ENCODE measurements at regions not wholly inside any gene's neighbourhood (a gene's known extent, or its start where the extent isn't known, plus 50 kb on each side); places are given as distances from the start of the nearest gene placed in this dataset.
A peak's percentile ranks its signal among the peaks of the same experiment; 100 is the strongest.

- Histone ChIP-seq H3K27ac (ENCODE audit: low read depth, low read length) (no peak overlapping the region), H3K27me3 (ENCODE audit: control insufficient read depth, insufficient read depth, low read length) (no peaks in the 10 kb centered on the region), H3K4me3 (ENCODE audit: low read depth, low read length) (no peak overlapping the region), H3K9me3 (ENCODE audit: control insufficient read depth, insufficient read depth, low read length) (no peaks in the 10 kb centered on the region)
- TF ChIP-seq, protein P1, sequence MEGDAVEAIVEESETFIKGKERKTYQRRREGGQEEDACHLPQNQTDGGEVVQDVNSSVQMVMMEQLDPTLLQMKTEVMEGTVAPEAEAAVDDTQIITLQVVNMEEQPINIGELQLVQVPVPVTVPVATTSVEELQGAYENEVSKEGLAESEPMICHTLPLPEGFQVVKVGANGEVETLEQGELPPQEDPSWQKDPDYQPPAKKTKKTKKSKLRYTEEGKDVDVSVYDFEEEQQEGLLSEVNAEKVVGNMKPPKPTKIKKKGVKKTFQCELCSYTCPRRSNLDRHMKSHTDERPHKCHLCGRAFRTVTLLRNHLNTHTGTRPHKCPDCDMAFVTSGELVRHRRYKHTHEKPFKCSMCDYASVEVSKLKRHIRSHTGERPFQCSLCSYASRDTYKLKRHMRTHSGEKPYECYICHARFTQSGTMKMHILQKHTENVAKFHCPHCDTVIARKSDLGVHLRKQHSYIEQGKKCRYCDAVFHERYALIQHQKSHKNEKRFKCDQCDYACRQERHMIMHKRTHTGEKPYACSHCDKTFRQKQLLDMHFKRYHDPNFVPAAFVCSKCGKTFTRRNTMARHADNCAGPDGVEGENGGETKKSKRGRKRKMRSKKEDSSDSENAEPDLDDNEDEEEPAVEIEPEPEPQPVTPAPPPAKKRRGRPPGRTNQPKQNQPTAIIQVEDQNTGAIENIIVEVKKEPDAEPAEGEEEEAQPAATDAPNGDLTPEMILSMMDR (IDR thresholded peaks at IDR 0.05; ENCODE audit: low read depth, low read length): no peak
- CTCF ChIA-PET: interaction anchor here (0.7 kb wide), 1 partner anchor 445 kb away, joined by 3 read pairs; no protein-coding TSS in a partner anchor
- no peak for DNase-seq (ENCODE audit: low read depth, low spot score)
- POLR2A ChIA-PET: no interaction called here
These were observed 197.3 kb upstream of the LNX1 start for GRCh38 chr4:53788621-53789020.

- Histone ChIP-seq H3K27me3 (ENCODE audit: control insufficient read depth, insufficient read depth, low read length) (no peaks in the 10 kb centered on the region), H3K9me3 (ENCODE audit: control insufficient read depth, insufficient read depth, low read length) (no peaks in the 10 kb centered on the region), H3K27ac (ENCODE audit: low read depth, low read length) (no peak overlapping the region), H3K4me3 (ENCODE audit: low read depth, low read length) (no peak overlapping the region)
- CTCF ChIA-PET: no interaction called here
- TF ChIP-seq, protein P1 (IDR thresholded peaks at IDR 0.05; ENCODE audit: low read depth, low read length): no peak
- no peak for DNase-seq (ENCODE audit: low read depth, low spot score)
- POLR2A ChIA-PET: no interaction called here
These were observed 196.7 kb upstream of the LNX1 start for GRCh38 chr4:53788011-53788410.

DNA sequence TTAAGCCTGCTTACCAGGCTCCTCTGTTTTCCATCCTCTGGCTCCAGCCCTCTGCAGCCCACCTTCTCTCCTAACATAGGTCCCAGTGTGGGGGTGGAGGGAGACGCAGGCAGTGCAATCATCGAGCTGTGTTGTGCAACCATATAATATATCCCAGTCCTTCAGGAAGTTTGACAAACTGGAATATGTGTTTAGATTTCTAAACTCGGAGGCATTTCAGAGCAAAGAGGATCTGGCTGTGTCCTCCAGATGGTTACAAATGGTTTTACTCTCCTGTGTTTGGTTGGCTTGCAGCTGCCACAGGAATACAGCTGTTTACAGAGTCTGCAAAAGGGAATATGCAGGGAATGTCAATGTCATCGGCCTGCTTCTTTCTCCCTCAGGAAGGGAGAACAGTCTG, 195.3 kb upstream of the LNX1 start:
- Histone ChIP-seq H3K9me3 (ENCODE audit: control insufficient read depth, insufficient read depth, low read length) (no peaks in the 10 kb centered on the region), H3K27ac (ENCODE audit: low read depth, low read length) (peak overlapping the region; percentile 84), H3K4me3 (ENCODE audit: low read depth, low read length) (no peak overlapping the region), H3K27me3 (ENCODE audit: control insufficient read depth, insufficient read depth, low read length) (no peaks in the 10 kb centered on the region)
- CTCF ChIA-PET: interaction anchor here (0.8 to 1.2 kb wide), 2 partner anchors 446 to 448 kb away, joined by 3 read pairs; no protein-coding TSS in a partner anchor
- DNase-seq (ENCODE audit: low read depth, low spot score): peak; percentile 92
- TF ChIP-seq, protein P1 (IDR thresholded peaks at IDR 0.05; ENCODE audit: low read depth, low read length): no peak
- POLR2A ChIA-PET: interaction anchor here (0.9 to 2.0 kb wide), 7 partner anchors 15 to 443 kb away, joined by 3 to 11 read pairs (median 5); partner anchors contain the start of gene PDGFRA

GRCh38 chr4:53785996-53786395, 194.7 kb upstream of the LNX1 start:
- H3K4me3 ChIP-seq (ENCODE audit: low read depth, low read length): no peak overlapping the region
- no peak overlapping the region for H3K27ac ChIP-seq (ENCODE audit: low read depth, low read length)
- H3K27me3 ChIP-seq (ENCODE audit: control insufficient read depth, insufficient read depth, low read length): no peaks in the 10 kb centered on the region
- DNase-seq (ENCODE audit: low read depth, low spot score): no peak
- ChIA-PET CTCF (interaction anchor here (1.2 kb wide), 1 partner anchor 447 kb away, joined by 3 read pairs; no protein-coding TSS in a partner anchor), POLR2A (interaction anchor here (0.9 to 2.0 kb wide), 7 partner anchors 15 to 443 kb away, joined by 3 to 11 read pairs (median 5); partner anchors contain the start of gene PDGFRA)
- TF ChIP-seq, protein P1 (IDR thresholded peaks at IDR 0.05; ENCODE audit: low read depth, low read length): no peak
- H3K9me3 ChIP-seq (ENCODE audit: control insufficient read depth, insufficient read depth, low read length): no peaks in the 10 kb centered on the region

DNA sequence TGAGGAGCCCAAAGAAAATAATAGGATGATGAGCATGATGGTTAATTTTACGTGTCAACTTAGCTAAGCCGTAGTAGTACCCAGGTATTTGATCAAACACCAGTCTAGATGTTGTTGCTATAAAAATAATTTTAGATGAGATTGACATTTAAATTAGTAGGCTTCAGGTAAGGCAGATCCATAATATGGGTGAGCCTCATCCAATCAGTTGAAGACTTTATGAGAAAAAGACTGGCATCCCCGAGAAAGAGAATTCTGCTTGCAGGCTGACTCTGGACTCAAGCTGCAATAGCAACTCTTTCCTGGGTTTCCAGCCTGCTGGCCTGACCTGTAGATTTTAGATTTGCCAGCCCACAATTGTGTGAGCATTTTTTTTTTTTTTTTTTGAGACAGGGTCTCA, 192.8 kb upstream of the LNX1 start:
- H3K4me3 ChIP-seq (ENCODE audit: low read depth, low read length): no peak overlapping the region
- no peaks in the 10 kb centered on the region for H3K27me3 ChIP-seq (ENCODE audit: control insufficient read depth, insufficient read depth, low read length)
- no peak for DNase-seq (ENCODE audit: low read depth, low spot score)
- H3K27ac ChIP-seq (ENCODE audit: low read depth, low read length): no peak overlapping the region
- CTCF ChIA-PET: interaction anchor here (0.7 to 0.9 kb wide), 3 partner anchors 79 to 450 kb away, joined by 3 read pairs; no protein-coding TSS in a partner anchor
- POLR2A ChIA-PET: interaction anchor here (0.7 kb wide), 2 partner anchors 14 to 160 kb away, joined by 8 to 9 read pairs; no protein-coding TSS in a partner anchor
- H3K9me3 ChIP-seq (ENCODE audit: control insufficient read depth, insufficient read depth, low read length): no peaks in the 10 kb centered on the region
- TF ChIP-seq, protein P1 (IDR thresholded peaks at IDR 0.05; ENCODE audit: low read depth, low read length): no peak
